HL-60 (cell line): ENCODE measurements at regions not wholly inside any gene's neighbourhood (a gene's known extent, or its start where the extent isn't known, plus 50 kb on each side); places are given as distances from the start of the nearest gene placed in this dataset.

Experiments used
- DNase-seq, 2 experiments: peaks; one replicate each; pipeline ENCODE4 v3.0.0-alpha.2; 2010 to 2020; ENCODE audit warnings: low read depth in 1 of 2, low spot score in 1 of 2
- H3K27ac ChIP-seq: fragments of 250-450 bp; sonication (Bioruptor Pico); replicated peaks from 2 replicates; pipeline ENCODE4 v1.5.1; 2020; ENCODE audit warnings: mild to moderate bottlenecking, moderate library complexity
- H3K27me3 ChIP-seq: fragments of 250-450 bp; sonication (Bioruptor Pico); 2 replicates; pipeline ENCODE4 v1.5.1; 2021; ENCODE audit warnings: mild to moderate bottlenecking, moderate library complexity; ENCODE audit not compliant: insufficient read depth, poor library complexity, severe bottlenecking
- H3K4me3 ChIP-seq: replicated peaks from 2 replicates; pipeline ENCODE4 v1.5.1; 2011; ENCODE audit warnings: mild to moderate bottlenecking, control low read depth, low read length; ENCODE audit not compliant: insufficient read depth
- CTCF ChIP-seq: IDR thresholded peaks from one replicate; pipeline ENCODE4 v1.5.1; 2011; ENCODE audit warnings: low read length, control low read depth, inconsistent platforms; ENCODE audit not compliant: insufficient read depth
- GABPA ChIP-seq: IDR thresholded peaks from 2 replicates; pipeline ENCODE4 v1.6.1; 2012; ENCODE audit warnings: low read depth
- POLR2AphosphoS5 ChIP-seq: IDR thresholded peaks from 2 replicates; pipeline ENCODE4 v1.6.1; 2012; ENCODE audit warnings: low read depth
- REST ChIP-seq: IDR thresholded peaks from 2 replicates; pipeline ENCODE4 v1.6.1; 2012; ENCODE audit warnings: low read depth; ENCODE audit not compliant: insufficient replicate concordance
- SPI1 ChIP-seq: IDR thresholded peaks from 2 replicates; pipeline ENCODE4 v1.6.1; 2012; ENCODE audit warnings: low read depth, mild to moderate bottlenecking, borderline replicate concordance

- DNase-seq = no peak
- TF ChIP-seq GABPA = no peak
- TF ChIP-seq SPI1 = peak; percentile 62; the same call in 1 of the 2 replicates
- TF ChIP-seq CTCF = no peak
- no peaks in the 10 kb centered on the region for H3K27me3 ChIP-seq
- H3K27ac ChIP-seq = no peak overlapping the region
- H3K4me3 ChIP-seq = no peak overlapping the region
Observed at GRCh38 chr15:66951531-66952320, 113.7 kb upstream of the SMAD3 start.

GRCh38 chr15:66952756-66953522 is 112.5 kb upstream of the SMAD3 start:
- no peak overlapping the region for H3K4me3 ChIP-seq
- no peak for DNase-seq
- no peak overlapping the region for H3K27ac ChIP-seq
- no peaks in the 10 kb centered on the region for H3K27me3 ChIP-seq
- TF ChIP-seq CTCF = no peak
- no peak for TF ChIP-seq GABPA
- TF ChIP-seq SPI1 = no peak
- no peak for TF ChIP-seq REST
- no peak for TF ChIP-seq POLR2AphosphoS5

- TF ChIP-seq POLR2AphosphoS5 (no peak), REST (no peak), GABPA (no peak), CTCF (no peak), SPI1 (no peak)
- H3K4me3 ChIP-seq = no peak overlapping the region
- H3K27ac ChIP-seq = no peak overlapping the region
- no peak for DNase-seq
- no peaks in the 10 kb centered on the region for H3K27me3 ChIP-seq
Observed at GRCh38 chr15:66953523-66954229, 111.7 kb upstream of the SMAD3 start.
